EH (cell line): ENCODE measurements at regions not wholly inside any gene's neighbourhood (a gene's known extent, or its start where the extent isn't known, plus 50 kb on each side); places are given as distances from the start of the nearest gene placed in this dataset.
"Not testable (repeated sequence)": the region's sequence is repeated elsewhere in the genome, so short reads cannot be mapped to it uniquely, and the experiment has no call there.

Experiments
- DNase-seq: peaks from one replicate; pipeline ENCODE4 v3.0.0-alpha.2; 2015; ENCODE audit warnings: low read depth

GRCh38 chr3:124636101-124636862 is 94.0 kb upstream of the UMPS start:
- DNase-seq: peak; percentile 3

GRCh38 chr3:124636863-124637296 is 93.4 kb upstream of the UMPS start:
- DNase-seq: peak; percentile 11

- no peak for DNase-seq
Observed at GRCh38 chr3:124639406-124640237, 90.6 kb upstream of the UMPS start.

- DNase-seq: no peak
Observed at GRCh38 chr3:124640635-124641306, 89.5 kb upstream of the UMPS start.

GRCh38 chr3:124643453-124643852 is 86.8 kb upstream of the UMPS start:
- no peak for DNase-seq

GRCh38 chr3:124646186-124646585 is 84.1 kb upstream of the UMPS start:
- not testable (repeated sequence) for DNase-seq

GRCh38 chr3:124648551-124648950 is 81.7 kb upstream of the UMPS start:
- no peak for DNase-seq

- no peak for DNase-seq
Observed at GRCh38 chr3:124650798-124651197, 79.5 kb upstream of the UMPS start.

GRCh38 chr3:124651416-124651815 is 78.8 kb upstream of the UMPS start:
- not testable (repeated sequence) for DNase-seq

GRCh38 chr3:124652009-124652408 is 78.2 kb upstream of the UMPS start:
- no peak for DNase-seq

- no peak for DNase-seq
Observed at GRCh38 chr3:124653071-124653796, 77.0 kb upstream of the UMPS start.

GRCh38 chr3:124653797-124654469 is 76.3 kb upstream of the UMPS start:
- DNase-seq: no peak

- no peak for DNase-seq
Observed at GRCh38 chr3:124654470-124654845, 75.8 kb upstream of the UMPS start.

GRCh38 chr3:124656531-124656930 is 73.7 kb upstream of the UMPS start:
- no peak for DNase-seq

- no peak for DNase-seq
Observed at GRCh38 chr3:124657138-124657537, 73.1 kb upstream of the UMPS start.

- no peak for DNase-seq
Observed at GRCh38 chr3:124658270-124658669, 72.0 kb upstream of the UMPS start.

GRCh38 chr3:124659175-124659574 is 71.1 kb upstream of the UMPS start:
- no peak for DNase-seq

GRCh38 chr3:124660599-124660998 is 69.7 kb upstream of the UMPS start:
- no peak for DNase-seq

- DNase-seq: peak; percentile 82
Observed at GRCh38 chr3:124663690-124664089, 66.6 kb upstream of the UMPS start.

- DNase-seq: no peak
Observed at GRCh38 chr3:124664804-124665203, 65.4 kb upstream of the UMPS start.

- no peak for DNase-seq
Observed at GRCh38 chr3:124666067-124666466, 64.2 kb upstream of the UMPS start.
